HG03460 (cell line): ENCODE measurements at regions not wholly inside any gene's neighbourhood (a gene's known extent, or its start where the extent isn't known, plus 50 kb on each side); places are given as distances from the start of the nearest gene placed in this dataset.

Experiments used
- ATAC-seq: cut with Tn5 transposase; IDR thresholded peaks from one replicate; pipeline ENCODE4 v1.9.1; 2021; ENCODE audit not compliant: unreplicated experiment

- ATAC-seq = no peak
Measured at GRCh38 chr20:17093782-17094181, 133.1 kb upstream of the PCSK2 start.

DNA sequence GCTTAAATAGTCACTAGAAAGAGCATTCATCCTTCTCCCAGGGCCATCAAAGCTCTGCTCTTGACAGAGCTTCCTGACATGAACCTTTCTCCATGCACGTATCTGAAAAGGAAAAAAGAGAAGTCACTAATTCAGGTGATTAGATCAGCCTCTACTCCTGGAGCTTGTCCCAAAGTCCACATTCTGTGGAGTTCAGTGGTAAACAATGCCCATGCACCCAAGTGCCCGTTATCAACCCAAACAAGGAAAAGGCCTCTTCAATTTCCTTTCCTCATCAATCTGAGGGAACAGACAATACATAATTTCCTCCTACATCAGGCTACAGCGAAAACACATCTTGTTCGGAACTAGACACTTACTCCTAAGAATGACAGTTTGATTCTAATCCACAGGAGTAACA lies 129.2 kb upstream of the PCSK2 start:
- no peak for ATAC-seq

- ATAC-seq = no peak
Measured at GRCh38 chr20:17100506-17100905, 126.3 kb upstream of the PCSK2 start.

GRCh38 chr20:17107127-17107526 lies 119.7 kb upstream of the PCSK2 start:
- ATAC-seq = no peak

GRCh38 chr20:17108896-17109295 lies 117.9 kb upstream of the PCSK2 start:
- no peak for ATAC-seq

DNA sequence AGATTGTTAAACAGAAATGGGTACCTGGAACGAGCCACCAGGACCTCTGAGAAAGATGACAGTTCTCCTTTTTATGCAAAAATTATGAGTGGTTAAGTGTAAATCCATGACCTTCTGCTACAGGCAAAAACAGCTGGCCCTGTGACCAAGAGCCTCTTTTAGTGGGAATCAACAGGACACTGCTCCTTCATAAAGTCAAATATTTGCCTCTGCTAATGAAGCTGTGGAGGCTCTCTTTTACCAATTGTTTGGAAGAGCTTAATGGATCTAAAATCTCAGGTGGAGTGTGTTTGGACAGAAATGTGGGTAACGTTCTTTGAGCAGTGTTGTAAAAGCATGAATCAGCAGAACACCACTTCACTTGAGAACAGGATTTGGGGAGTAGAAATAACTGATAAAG lies 117.5 kb upstream of the PCSK2 start:
- no peak for ATAC-seq

GRCh38 chr20:17128206-17128605 lies 98.6 kb upstream of the PCSK2 start:
- no peak for ATAC-seq

GRCh38 chr20:17129089-17129488 lies 97.8 kb upstream of the PCSK2 start:
- ATAC-seq = no peak

DNA sequence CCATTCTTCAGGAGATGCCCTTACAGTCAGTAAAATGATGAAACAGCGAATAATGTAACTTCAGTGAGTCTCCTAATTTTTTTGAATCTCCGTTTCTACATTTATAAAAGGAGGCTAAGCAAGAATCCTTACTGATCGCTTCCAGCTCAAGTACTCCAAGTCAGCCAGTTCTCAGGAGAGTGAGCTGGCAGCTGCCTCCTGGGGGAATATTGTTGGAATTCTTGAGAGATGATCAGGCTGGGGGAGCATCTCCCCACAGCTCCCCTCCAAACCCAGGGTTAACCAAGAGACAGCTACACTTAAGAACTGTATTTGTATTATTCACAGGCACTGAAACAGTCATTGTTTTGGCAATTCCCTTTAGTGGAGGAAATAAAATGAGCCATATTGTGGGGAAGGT lies 89.1 kb upstream of the PCSK2 start:
- ATAC-seq = no peak

DNA sequence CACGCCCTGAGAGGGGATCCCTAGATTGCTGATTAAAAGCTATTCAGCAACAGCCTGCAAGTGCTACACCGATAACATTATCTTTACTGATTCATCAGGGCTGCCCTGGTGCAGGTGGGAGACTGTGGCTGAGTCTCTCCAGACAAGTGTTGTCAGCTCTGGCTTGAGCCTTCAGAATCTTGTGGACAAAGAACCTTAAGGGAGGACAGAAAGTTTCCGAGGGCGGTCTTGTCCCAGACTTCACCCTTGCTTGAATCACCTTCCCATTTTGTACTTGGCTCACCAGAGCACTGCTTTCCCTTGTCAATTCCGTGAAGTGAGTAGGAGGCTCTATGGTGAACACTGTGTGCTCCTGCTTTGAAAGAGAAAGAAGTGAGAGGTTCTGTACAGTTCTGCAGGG lies 88.6 kb upstream of the PCSK2 start:
- no peak for ATAC-seq

GRCh38 chr20:17140894-17141293 lies 85.9 kb upstream of the PCSK2 start:
- ATAC-seq = no peak

DNA sequence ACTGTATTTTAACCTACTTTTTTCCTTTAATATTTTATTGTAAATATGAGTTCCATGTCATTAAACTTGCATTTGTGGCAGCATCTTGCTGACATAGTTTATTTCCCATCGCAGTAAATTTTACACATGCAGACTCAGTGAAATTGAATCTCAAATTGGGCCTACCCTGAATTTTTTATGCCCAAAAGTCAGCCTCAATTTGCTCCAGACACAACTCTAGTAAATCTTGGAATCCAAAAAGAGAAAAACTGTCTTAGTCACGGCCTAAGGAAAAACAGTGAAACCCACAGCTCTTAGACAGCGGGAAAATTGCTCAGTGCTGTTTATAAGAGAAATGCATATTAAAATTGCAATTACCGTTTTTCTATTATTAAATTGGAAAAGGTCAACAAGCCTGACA lies 85.3 kb upstream of the PCSK2 start:
- ATAC-seq = no peak

- ATAC-seq = no peak
Measured at GRCh38 chr20:17142666-17143065, 84.2 kb upstream of the PCSK2 start.

GRCh38 chr20:17150858-17151257 lies 76.0 kb upstream of the PCSK2 start:
- no peak for ATAC-seq

DNA sequence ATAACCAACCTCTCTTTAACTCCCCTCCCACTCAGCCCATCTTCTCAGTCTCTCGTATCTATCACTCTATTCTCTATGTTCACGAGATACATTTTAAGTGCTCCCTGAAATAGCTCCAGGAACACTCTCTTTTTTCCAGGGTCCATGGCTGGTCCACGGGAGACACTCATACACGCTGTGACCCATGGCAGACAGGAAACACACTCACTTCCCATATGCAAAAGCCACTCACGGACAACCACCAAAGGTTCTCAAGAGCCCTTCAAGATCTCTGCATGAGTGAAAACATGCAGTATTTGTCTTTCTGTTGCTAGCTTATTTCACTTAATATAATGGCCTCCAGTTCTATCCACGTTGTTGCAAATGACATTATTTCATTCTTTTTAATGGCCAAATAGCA lies 71.4 kb upstream of the PCSK2 start:
- ATAC-seq = no peak

DNA sequence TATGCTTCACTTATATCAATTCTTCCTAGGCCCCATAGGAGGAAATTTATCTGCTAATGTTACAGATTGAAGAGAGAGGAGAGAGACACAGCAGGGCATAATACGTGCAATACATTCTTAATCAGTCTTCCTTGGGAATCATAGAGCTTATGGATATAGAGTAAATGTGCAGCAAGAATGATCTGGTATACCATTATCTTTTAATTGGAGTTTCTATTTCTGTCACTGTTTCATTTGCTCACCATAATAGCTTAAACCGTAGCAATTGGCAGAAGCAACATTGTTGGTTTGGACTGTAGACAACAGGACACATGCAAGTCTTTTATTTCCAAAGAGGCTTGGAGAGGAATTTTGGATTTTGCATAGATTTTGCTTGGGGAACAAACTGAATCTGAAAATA lies 68.1 kb upstream of the PCSK2 start:
- no peak for ATAC-seq

DNA sequence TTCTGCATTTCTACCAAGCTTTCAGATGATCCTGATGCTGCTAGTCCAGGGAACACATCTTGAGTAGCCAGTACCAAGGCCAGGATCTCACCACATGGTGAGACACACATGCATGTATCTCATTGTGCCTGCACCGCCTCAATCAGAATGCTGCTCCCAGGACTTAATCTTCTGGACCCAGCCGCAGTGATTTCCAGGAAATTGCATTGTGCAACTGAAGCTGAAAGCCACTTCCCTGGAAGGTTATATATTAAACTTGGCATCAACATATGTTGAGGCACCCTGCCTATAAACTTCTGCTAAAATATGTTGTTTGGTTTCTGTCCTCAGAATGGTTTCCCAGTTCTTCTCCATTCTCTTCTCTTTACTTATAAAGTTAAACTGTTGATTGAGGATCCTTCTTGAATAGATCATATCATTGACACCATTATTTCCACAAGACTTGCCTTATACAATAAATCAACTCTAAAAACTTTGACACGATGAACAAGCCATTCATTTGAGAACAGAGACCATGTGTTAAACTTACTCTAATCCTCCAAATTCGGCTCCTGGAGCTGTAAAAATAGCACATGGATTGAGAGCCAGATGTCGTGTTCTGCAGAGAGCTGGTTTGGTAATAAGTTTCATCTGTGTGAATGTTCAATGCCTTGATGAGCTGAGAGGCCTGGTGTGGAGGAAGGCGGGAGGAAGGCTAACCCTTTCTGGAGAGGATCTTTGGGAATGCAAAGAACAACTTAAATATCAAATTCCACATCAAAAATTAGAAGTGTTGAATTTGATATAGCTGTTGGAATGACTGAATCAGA lies 65.0 kb upstream of the PCSK2 start:
- ATAC-seq = no peak

- no peak for ATAC-seq
Measured at GRCh38 chr20:17168026-17168612, 58.7 kb upstream of the PCSK2 start.

DNA sequence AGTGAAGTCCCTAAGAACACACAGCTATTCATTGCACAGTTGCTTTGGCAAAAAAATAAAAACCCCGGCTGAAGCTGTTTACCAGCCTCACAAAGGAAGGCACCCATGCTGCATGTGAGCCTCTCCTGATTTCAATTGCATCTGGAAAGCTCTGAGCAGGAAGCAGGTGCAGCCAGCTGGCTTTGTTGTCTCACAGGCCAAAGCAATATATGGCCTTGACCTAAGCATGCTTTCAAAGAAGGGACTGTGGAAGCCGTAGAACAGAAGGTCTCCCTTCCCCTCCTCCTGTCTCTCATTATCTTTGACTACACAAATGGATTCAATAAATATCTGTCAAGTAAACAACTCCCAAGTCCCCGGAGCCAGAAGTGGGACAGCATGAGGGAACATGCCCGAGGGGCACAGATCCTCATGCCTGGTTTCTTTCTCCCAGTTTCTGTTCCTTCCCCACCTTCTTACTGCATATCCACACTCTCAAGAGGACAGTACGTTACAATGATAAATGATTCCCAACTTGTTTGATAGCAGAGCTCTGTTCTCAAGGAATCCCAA lies 57.2 kb upstream of the PCSK2 start:
- no peak for ATAC-seq

GRCh38 chr20:17171746-17172280 lies 55.0 kb upstream of the PCSK2 start:
- ATAC-seq = no peak

- no peak for ATAC-seq
Measured at GRCh38 chr20:17172836-17173516, 53.9 kb upstream of the PCSK2 start.
